Sigmoid colon (tissue), 4 donors: ENCODE measurements at regions not wholly inside any gene's neighbourhood (a gene's known extent, or its start where the extent isn't known, plus 50 kb on each side); places are given as distances from the start of the nearest gene placed in this dataset.

ENCODE experiments used
- CTCF ChIP-seq, 4 experiments: fragments of 450-650 bp in 3 of 4; fragments of 200-600 bp in 1 of 4; IDR thresholded peaks; one replicate each; pipeline ENCODE4 v1.5.1; 2016 to 2019; ENCODE audit warnings: antibody characterized with exemption in 4 of 4, mild to moderate bottlenecking in 3 of 4, moderate library complexity in 2 of 4
- POLR2A ChIP-seq, 2 donors: fragments of 450-650 bp; IDR thresholded peaks; one replicate each; pipeline ENCODE4 v1.6.1; 2016; ENCODE audit warnings: antibody characterized with exemption in 2 of 2, mild to moderate bottlenecking in 2 of 2, moderate library complexity in 2 of 2
- POLR2AphosphoS5 ChIP-seq, 4 donors: sonication (generic); formaldehyde crosslinking; IDR thresholded peaks; one replicate each; pipeline ENCODE4 v1.6.1; 2017; ENCODE audit warnings: antibody characterized with exemption in 4 of 4

GRCh38 chr2:71751590-71751989 lies 298.2 kb downstream of the DYSF start:
- TF ChIP-seq CTCF (IDR thresholded peaks at IDR 0.05) (no peak), POLR2AphosphoS5 (IDR thresholded peaks at IDR 0.05) (no peak), POLR2A (IDR thresholded peaks at IDR 0.05) (no peak)
